MM.1S (cell line): ENCODE measurements at regions not wholly inside any gene's neighbourhood (a gene's known extent, or its start where the extent isn't known, plus 50 kb on each side); places are given as distances from the start of the nearest gene placed in this dataset.

Source experiments
- DNase-seq: peaks from one replicate; pipeline ENCODE4 v3.0.0-alpha.2; 2015
- H2AFZ ChIP-seq: fragments of 300-600 bp; sonication (generic); 2 replicates; pipeline ENCODE4 v1.6.0; 2016; ENCODE audit warnings: antibody characterized with exemption, low read length
- H3F3A ChIP-seq: fragments of 300-600 bp; sonication (generic); 2 replicates; pipeline ENCODE4 v1.6.1; 2016; ENCODE audit warnings: mild to moderate bottlenecking, antibody characterized with exemption, low read length, moderate library complexity, mixed read lengths; ENCODE audit not compliant: insufficient read depth
- H3K27ac ChIP-seq: fragments of 300-600 bp; sonication (generic); 2 replicates; pipeline ENCODE4 v1.5.1; 2016; ENCODE audit warnings: mild to moderate bottlenecking, low read length
- H3K27me3 ChIP-seq: fragments of 300-600 bp; sonication (generic); replicated peaks from 2 replicates; pipeline ENCODE4 v1.6.0; 2016; ENCODE audit warnings: low read length; ENCODE audit not compliant: insufficient read depth
- H3K36me3 ChIP-seq: fragments of 300-600 bp; sonication (generic); replicated peaks from 2 replicates; pipeline ENCODE4 v1.6.1; 2016; ENCODE audit warnings: mild to moderate bottlenecking, low read length, mixed read lengths; ENCODE audit not compliant: insufficient read depth
- H3K4me1 ChIP-seq: fragments of 300-600 bp; sonication (generic); 2 replicates; pipeline ENCODE4 v1.6.1; 2016; ENCODE audit warnings: low read length, mixed read lengths
- H3K4me2 ChIP-seq: fragments of 300-600 bp; sonication (generic); 2 replicates; pipeline ENCODE4 v1.6.0; 2016; ENCODE audit warnings: low read depth, low read length
- H3K4me3 ChIP-seq: fragments of 300-600 bp; sonication (generic); 2 replicates; pipeline ENCODE4 v1.5.1; 2016; ENCODE audit warnings: low read length, mixed read lengths
- H3K79me2 ChIP-seq: fragments of 300-600 bp; sonication (generic); 2 replicates; pipeline ENCODE4 v1.6.1; 2016; ENCODE audit warnings: mixed run types, low read length, mixed read lengths
- H3K9ac ChIP-seq: fragments of 300-600 bp; sonication (generic); 2 replicates; pipeline ENCODE4 v1.6.1; 2016; ENCODE audit warnings: low read length, mixed read lengths
- H3K9me2 ChIP-seq: fragments of 300-600 bp; sonication (generic); replicated peaks from 2 replicates; pipeline ENCODE4 v1.6.1; 2016; ENCODE audit warnings: mild to moderate bottlenecking, low read length, mixed read lengths; ENCODE audit not compliant: insufficient read depth
- H3K9me3 ChIP-seq: fragments of 300-600 bp; sonication (generic); replicated peaks from 2 replicates; pipeline ENCODE4 v1.6.1; 2016; ENCODE audit warnings: mild to moderate bottlenecking, low read length, mixed read lengths; ENCODE audit not compliant: insufficient read depth
- H4K20me1 ChIP-seq: fragments of 300-600 bp; sonication (generic); 2 replicates; pipeline ENCODE4 v1.6.1; 2016; ENCODE audit warnings: mild to moderate bottlenecking, low read length, moderate library complexity, mixed read lengths; ENCODE audit not compliant: insufficient read depth
- CTCF ChIP-seq: fragments of 300-600 bp; sonication (generic); IDR thresholded peaks from 2 replicates; pipeline ENCODE4 v1.5.1; 2016; ENCODE audit warnings: antibody characterized with exemption, low read length, mixed read lengths
- EZH2 ChIP-seq: fragments of 300-600 bp; sonication (generic); optimal IDR thresholded peaks from 2 replicates; pipeline ENCODE3; 2017; ENCODE audit warnings: low read depth, mild to moderate bottlenecking, antibody characterized with exemption, low read length, mixed read lengths
- EZH2phosphoT487 ChIP-seq: fragments of 300-600 bp; sonication (generic); IDR thresholded peaks from 2 replicates; pipeline ENCODE4 v1.6.1; 2018; ENCODE audit warnings: antibody characterized with exemption, low read length

DNA sequence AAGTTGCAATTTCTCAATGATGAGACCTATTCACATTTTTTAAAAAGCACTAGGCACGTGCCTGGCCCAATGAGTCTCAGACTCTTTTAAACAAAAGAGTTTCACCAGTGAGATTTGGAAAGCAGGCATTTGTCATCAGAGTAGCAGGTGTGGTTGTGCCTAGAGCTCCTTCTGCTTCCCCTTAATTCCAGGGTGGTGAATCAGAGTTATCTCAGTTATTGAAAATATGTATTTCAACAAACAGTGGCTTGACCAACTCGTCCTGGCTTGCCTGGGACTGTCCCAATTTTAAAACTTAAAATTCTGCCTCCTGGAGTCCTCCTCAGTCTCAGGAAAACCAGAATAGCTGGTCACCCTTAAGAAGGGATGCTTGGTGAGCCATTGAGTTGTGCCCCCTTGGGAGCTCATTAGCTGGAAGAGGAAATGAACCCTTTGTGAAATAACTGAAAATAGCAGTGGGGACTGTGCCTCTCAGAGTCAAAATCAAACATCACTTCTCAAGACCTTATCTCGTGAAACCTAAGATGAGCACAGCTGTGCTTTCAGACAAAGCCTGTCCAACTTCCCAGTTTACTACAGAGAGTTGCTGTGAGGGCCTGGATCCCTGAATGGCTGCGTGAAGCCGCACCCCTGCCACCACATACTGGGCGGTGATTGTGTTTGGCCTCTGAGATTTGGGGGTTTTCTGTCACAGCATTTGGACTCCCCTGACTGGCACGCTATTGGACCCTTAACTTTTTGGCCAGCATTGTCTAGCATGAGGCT lies 116.3 kb downstream of the ANKRD60 start:
- Histone ChIP-seq H3K27me3 (peaks cover 79% of the 10 kb centered on the region), H3K27ac (no peak overlapping the region), H4K20me1 (no peaks in the 10 kb centered on the region), H2AFZ (no peak overlapping the region), H3K4me1 (no peaks in the 10 kb centered on the region), H3F3A (no peaks in the 10 kb centered on the region), H3K4me3 (no peak overlapping the region), H3K36me3 (no peaks in the 10 kb centered on the region), H3K79me2 (no peaks in the 10 kb centered on the region), H3K9me3 (no peaks in the 10 kb centered on the region), H3K9me2 (no peaks in the 10 kb centered on the region), H3K4me2 (no peak overlapping the region), H3K9ac (no peak overlapping the region)
- TF ChIP-seq EZH2phosphoT487 (no peak), EZH2 (no peak), CTCF (no peak)
- no peak for DNase-seq

DNA sequence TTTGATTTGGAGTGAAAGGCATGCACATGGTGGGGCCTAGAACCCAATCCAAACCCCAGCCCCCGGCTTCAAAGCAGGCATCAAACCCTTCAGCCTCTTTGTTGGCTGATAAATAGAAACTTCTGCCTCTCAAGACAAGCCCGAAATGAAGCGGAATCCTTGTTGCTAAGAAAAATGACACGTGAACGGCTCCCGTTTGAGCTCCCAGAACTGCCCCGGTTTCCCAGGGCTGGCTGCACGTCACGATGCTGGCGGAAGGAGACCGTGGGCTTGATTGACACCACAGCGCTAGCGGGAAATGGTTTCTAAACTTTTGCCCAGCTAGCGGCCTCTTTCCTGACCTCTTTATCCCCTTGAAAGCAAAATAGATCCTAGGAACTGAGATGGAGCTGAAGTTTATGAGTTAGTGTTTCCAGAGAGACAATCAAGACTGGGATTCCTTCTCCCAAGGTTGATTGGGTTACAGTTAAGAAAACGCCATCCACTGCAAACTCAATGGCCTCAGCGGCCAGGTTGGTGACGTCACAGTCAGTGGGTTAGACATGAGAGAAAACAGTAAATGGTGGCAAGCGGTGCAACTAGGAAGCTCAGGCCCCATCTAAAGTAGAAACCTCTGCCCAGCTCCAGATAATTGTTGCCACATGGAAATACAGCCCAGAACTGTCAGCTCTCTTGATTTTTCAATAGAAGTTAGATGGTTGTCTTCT lies 117.0 kb downstream of the ANKRD60 start:
- Histone ChIP-seq H4K20me1 (no peaks in the 10 kb centered on the region), H3K9ac (no peak overlapping the region), H3K9me3 (no peaks in the 10 kb centered on the region), H3K9me2 (no peaks in the 10 kb centered on the region), H3F3A (no peaks in the 10 kb centered on the region), H3K79me2 (no peaks in the 10 kb centered on the region), H3K4me1 (no peaks in the 10 kb centered on the region), H3K36me3 (no peaks in the 10 kb centered on the region), H3K27ac (no peak overlapping the region), H2AFZ (no peak overlapping the region), H3K4me2 (no peak overlapping the region), H3K4me3 (no peak overlapping the region), H3K27me3 (peaks cover 79% of the 10 kb centered on the region)
- DNase-seq = no peak
- TF ChIP-seq EZH2phosphoT487 = no peak
- no peak for TF ChIP-seq EZH2
- no peak for TF ChIP-seq CTCF

DNA sequence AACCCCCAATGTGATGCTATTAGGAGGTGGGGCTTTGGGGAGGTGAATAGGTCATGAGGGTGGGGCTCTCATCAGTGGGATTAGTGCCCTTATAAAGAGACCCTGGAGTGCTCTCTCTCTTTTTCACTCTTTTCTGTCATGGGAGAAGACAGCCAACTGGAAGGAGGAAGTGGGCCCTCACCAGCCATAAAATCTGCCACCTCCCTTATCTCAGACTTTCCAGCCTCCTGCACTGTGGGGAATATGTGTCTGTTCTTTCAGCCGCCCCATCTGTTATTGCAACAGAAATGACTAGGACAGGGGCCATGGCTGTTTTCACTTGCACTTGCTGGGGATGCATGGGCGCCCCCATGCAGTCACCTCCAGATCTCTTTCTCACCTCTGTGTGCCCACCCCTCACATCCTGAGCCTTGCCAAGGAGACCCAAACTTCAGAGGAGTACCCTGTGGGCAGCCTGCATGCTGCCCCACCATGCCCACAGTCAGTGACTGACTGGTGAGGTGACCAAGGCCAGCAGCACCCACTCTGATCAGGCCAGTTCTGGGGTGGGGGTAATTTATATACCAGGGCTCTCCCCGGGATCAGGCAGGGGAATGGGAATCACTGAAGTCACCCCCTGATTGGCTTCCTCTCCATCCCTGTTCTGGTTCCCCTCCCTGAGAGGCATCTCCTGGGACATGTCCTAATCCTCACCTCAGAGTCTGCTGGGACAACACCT lies 118.4 kb downstream of the ANKRD60 start:
- Histone ChIP-seq H3K4me1 (no peaks in the 10 kb centered on the region), H3K4me2 (no peak overlapping the region)
- no peak for TF ChIP-seq EZH2phosphoT487
- TF ChIP-seq EZH2 = no peak
- TF ChIP-seq CTCF = no peak

More for the DNA sequence above, 118.4 kb downstream of the ANKRD60 start:
- Histone ChIP-seq H3F3A (no peaks in the 10 kb centered on the region), H3K27me3 (peaks cover 79% of the 10 kb centered on the region), H3K36me3 (no peaks in the 10 kb centered on the region), H3K9me3 (no peaks in the 10 kb centered on the region), H3K4me3 (no peak overlapping the region), H2AFZ (no peak overlapping the region), H3K79me2 (no peaks in the 10 kb centered on the region), H4K20me1 (no peaks in the 10 kb centered on the region), H3K9me2 (no peaks in the 10 kb centered on the region), H3K9ac (no peak overlapping the region), H3K27ac (no peak overlapping the region)
- DNase-seq = no peak
